ENCODE measurements at regions not wholly inside any gene's neighbourhood (a gene's known extent, or its start where the extent isn't known, plus 50 kb on each side); places are given as distances from the start of the nearest gene placed in this dataset.

DNA sequence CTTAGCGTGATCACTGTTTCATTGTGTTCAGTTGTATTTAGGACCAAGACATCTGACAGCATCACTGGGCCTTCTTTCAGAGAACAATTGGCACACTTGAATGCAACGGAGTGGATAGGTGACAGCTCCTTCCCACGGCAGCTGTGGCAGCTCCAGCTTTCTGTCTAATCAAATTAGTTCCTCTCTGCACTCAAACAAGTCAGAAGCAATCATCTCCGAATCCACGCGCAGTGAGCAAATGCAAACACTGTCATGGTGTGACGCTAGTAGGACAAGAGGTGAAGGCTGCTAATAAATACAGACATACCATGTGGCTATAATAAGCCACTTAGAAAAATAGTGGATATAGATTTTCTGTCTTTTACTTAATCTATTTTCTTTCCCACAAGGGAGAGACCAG is 542.4 kb downstream of the ACTR3B start:
- ATAC-seq (ENCODE audit: low read depth) (no peak), DNase-seq (no peak)
- Histone ChIP-seq H3K27ac (ENCODE audit: insufficient read depth, low read length) (no peak overlapping the region), H2BK20ac (ENCODE audit: low read depth, low read length) (no peak overlapping the region), H3K9me1 (ENCODE audit: insufficient read depth, low read length) (no peaks in the 10 kb centered on the region), H3K36me3 (ENCODE audit: control insufficient read depth, insufficient read depth, low read length) (no peaks in the 10 kb centered on the region), H3K23ac (ENCODE audit: low read depth, low read length) (no peak overlapping the region), H4K5ac (ENCODE audit: low read depth, low read length) (no peak overlapping the region), H3K4me2 (ENCODE audit: low read depth, low read length) (no peak overlapping the region), H3K4ac (ENCODE audit: low read depth, low read length) (no peak overlapping the region), H3K4me3 (ENCODE audit: insufficient read depth, low read depth, low read length) (no peak overlapping the region), H3K18ac (ENCODE audit: low read depth, low read length) (no peak overlapping the region), H3K9ac (ENCODE audit: low read depth, low read length) (no peak overlapping the region), H3K27me3 (ENCODE audit: control insufficient read depth, insufficient read depth, low read length) (no peaks in the 10 kb centered on the region), H4K91ac (ENCODE audit: insufficient read depth, low read depth, low read length) (no peak overlapping the region), H4K8ac (ENCODE audit: low read depth in 2 of 2, low read length in 2 of 2) (no peak overlapping the region), H3K56ac (ENCODE audit: extremely low read depth, insufficient read depth, low read length) (no peak overlapping the region), H2BK5ac (ENCODE audit: low read depth, low read length, poor library complexity, severe bottlenecking) (no peak overlapping the region), H3K79me1 (ENCODE audit: low read depth in 1 of 2, low read length in 2 of 2) (no peaks in the 10 kb centered on the region), H2BK15ac (ENCODE audit: low read depth, low read length) (no peak overlapping the region), H2BK120ac (ENCODE audit: low read depth, low read length) (no peak overlapping the region), H2AK5ac (ENCODE audit: low read depth, low read length) (no peak overlapping the region), H4K20me1 (ENCODE audit: insufficient read depth, low read length) (no peaks in the 10 kb centered on the region), H3K9me3 (ENCODE audit: control insufficient read depth, insufficient read depth, low read length) (peaks cover 17% of the 10 kb centered on the region), H3K4me1 (ENCODE audit: control insufficient read depth, insufficient read depth, low read length) (no peaks in the 10 kb centered on the region), H2AK9ac (replicated peaks; ENCODE audit: low read depth, low read length, poor library complexity) (no peak overlapping the region), H3K14ac (replicated peaks; ENCODE audit: low read depth, low read length) (no peak overlapping the region), H2AFZ (replicated peaks; ENCODE audit: low read length, poor library complexity) (no peak overlapping the region)
- in situ Hi-C loops (cut with MboI; ENCODE audit: low sequenced_read_pairs) = no loop called here
- WGBS, 2 experiments (ENCODE audit: extremely low coverage in 2 of 2, insufficient read length in 1 of 2) = 67% methylated on average over 1 of the region's 7 CpGs; no CpG with 5 or more reads in 1 of the 2 experiments
- CTCF ChIA-PET = no interaction called here
- intact Hi-C loops (cut with micrococcal nuclease) = no loop called here
- TF ChIP-seq RFX5 (IDR thresholded peaks at IDR 0.05; ENCODE audit: low read depth, low read length) = no peak
- POLR2A ChIA-PET (ENCODE audit: unreplicated experiment) = no interaction called here
- dilution Hi-C loops (cut with HindIII; ENCODE audit: low sequenced_read_pairs, unreplicated experiment) = no loop called here
- BruUV-seq (replicated peaks) = no TSS peak
